Mucosa of stomach (tissue), 1 donor: ENCODE measurements at regions not wholly inside any gene's neighbourhood (a gene's known extent, or its start where the extent isn't known, plus 50 kb on each side); places are given as distances from the start of the nearest gene placed in this dataset.
A peak's percentile ranks its signal among the peaks of the same experiment; 100 is the strongest.

Experiments
- H3K27me3 ChIP-seq: one replicate; pipeline ENCODE4 v1.7.0; 2013; ENCODE audit warnings: mild to moderate bottlenecking, low read length; ENCODE audit not compliant: control insufficient read depth, insufficient read depth
- H3K36me3 ChIP-seq: one replicate; pipeline ENCODE4 v1.7.0; 2013; ENCODE audit warnings: low read length; ENCODE audit not compliant: control insufficient read depth, insufficient read depth
- H3K4me1 ChIP-seq: one replicate; pipeline ENCODE4 v1.7.0; 2013; ENCODE audit warnings: mild to moderate bottlenecking, low read length; ENCODE audit not compliant: control insufficient read depth, insufficient read depth
- H3K4me3 ChIP-seq: one replicate; pipeline ENCODE4 v1.7.0; 2013; ENCODE audit warnings: low read length
- H3K9ac ChIP-seq: one replicate; pipeline ENCODE4 v1.7.0; 2013; ENCODE audit warnings: mild to moderate bottlenecking, low read length, moderate library complexity
- H3K9me3 ChIP-seq: one replicate; pipeline ENCODE4 v1.7.0; 2013; ENCODE audit warnings: mild to moderate bottlenecking, low read length, moderate library complexity; ENCODE audit not compliant: control insufficient read depth
- donor health status: Pancreatic carcinoma.

GRCh38 chr16:79301051-79301450 is 299.5 kb downstream of the MAF start:
- H3K4me3 ChIP-seq = no peak overlapping the region
- no peaks in the 10 kb centered on the region for H3K9me3 ChIP-seq
- no peaks in the 10 kb centered on the region for H3K27me3 ChIP-seq
- peaks cover 44% of the 10 kb centered on the region for H3K4me1 ChIP-seq
- H3K36me3 ChIP-seq = no peaks in the 10 kb centered on the region
- no peak overlapping the region for H3K9ac ChIP-seq

DNA sequence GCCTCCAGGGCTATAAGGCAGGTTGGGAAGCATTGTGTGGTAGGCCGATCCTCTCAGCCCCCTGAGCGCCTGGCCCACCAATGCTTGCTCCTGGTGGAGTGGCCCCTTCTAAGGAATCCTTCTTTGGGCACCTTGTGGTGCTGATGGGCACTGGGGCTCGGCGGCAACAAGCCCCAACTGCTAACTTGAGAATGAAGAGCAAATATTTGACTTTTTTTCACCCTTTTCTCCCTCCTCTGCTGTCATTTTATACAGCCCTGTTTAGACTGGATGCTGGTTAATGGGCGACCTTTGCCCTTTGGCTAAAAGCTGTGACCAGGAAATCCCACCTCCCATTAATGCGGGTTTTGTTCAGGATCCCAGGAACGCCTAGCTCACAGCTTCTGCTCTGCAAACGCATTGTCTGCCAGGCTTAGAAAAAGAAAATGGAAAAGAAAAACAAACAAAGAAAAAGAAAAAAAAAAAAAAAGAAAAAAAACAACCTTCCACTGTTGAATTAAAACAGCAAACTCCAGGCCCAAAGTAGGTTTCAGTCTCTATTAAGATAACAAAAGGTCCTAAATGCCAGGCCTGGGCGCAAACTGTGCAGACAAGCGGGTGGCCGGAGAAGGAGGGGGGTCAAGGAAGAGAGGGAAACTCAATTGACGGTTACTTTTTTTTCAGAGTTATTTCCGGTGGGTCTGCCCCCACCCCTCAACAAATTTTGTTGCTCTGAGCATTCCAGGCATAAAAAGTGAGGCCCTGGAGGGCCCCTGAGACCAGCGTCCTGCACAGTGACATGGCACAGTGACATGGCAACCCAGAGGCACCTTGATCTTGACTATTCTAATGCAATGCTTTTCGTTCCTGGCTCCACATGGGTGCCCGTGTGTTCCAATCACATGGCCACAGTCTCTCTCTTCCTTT is 301.4 kb downstream of the MAF start:
- Histone ChIP-seq H3K27me3 (no peaks in the 10 kb centered on the region), H3K4me1 (peaks cover 59% of the 10 kb centered on the region), H3K9me3 (no peaks in the 10 kb centered on the region), H3K9ac (no peak overlapping the region), H3K36me3 (no peaks in the 10 kb centered on the region), H3K4me3 (no peak overlapping the region)

GRCh38 chr16:79298476-79298875 is 302.1 kb downstream of the MAF start:
- Histone ChIP-seq H3K9me3 (no peaks in the 10 kb centered on the region), H3K4me1 (peaks cover 63% of the 10 kb centered on the region), H3K4me3 (no peak overlapping the region), H3K27me3 (no peaks in the 10 kb centered on the region), H3K9ac (no peak overlapping the region), H3K36me3 (no peaks in the 10 kb centered on the region)

DNA sequence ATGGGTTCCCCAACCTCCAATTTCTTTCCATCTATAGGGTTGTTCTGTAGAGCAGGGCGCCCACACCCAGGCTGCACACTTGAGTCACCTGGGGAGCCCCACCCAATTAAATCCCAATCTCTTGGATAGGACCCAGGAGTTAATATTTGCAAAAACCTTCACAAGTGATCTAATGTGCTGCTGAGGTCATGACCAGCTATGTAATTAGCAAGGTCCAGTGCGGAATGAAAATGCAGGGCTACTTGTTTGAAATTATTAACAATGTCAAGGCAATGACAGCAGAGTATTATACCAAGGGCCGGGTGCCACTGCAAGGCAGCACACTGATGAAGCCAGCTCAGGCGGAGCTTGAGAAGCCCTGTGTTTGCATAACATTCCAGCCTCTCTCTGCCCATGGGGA is 302.7 kb downstream of the MAF start:
- Histone ChIP-seq H3K27me3 (no peaks in the 10 kb centered on the region), H3K36me3 (no peaks in the 10 kb centered on the region), H3K9me3 (no peaks in the 10 kb centered on the region), H3K9ac (no peak overlapping the region), H3K4me3 (no peak overlapping the region), H3K4me1 (peaks cover 59% of the 10 kb centered on the region)

- H3K4me1 ChIP-seq = peaks cover 59% of the 10 kb centered on the region
- no peak overlapping the region for H3K4me3 ChIP-seq
- H3K9me3 ChIP-seq = no peaks in the 10 kb centered on the region
- H3K36me3 ChIP-seq = no peaks in the 10 kb centered on the region
- peak overlapping the region; percentile 29 for H3K9ac ChIP-seq
- no peaks in the 10 kb centered on the region for H3K27me3 ChIP-seq
Observed at GRCh38 chr16:79297296-79297695, 303.2 kb downstream of the MAF start.

- peaks cover 59% of the 10 kb centered on the region for H3K4me1 ChIP-seq
- H3K27me3 ChIP-seq = no peaks in the 10 kb centered on the region
- H3K4me3 ChIP-seq = no peak overlapping the region
- no peaks in the 10 kb centered on the region for H3K9me3 ChIP-seq
- H3K9ac ChIP-seq = no peak overlapping the region
- H3K36me3 ChIP-seq = no peaks in the 10 kb centered on the region
Observed at GRCh38 chr16:79296491-79296890, 304.0 kb downstream of the MAF start.

- Histone ChIP-seq H3K36me3 (no peaks in the 10 kb centered on the region), H3K9ac (no peak overlapping the region), H3K4me1 (peaks cover 59% of the 10 kb centered on the region), H3K27me3 (no peaks in the 10 kb centered on the region), H3K4me3 (no peak overlapping the region), H3K9me3 (no peaks in the 10 kb centered on the region)
Observed at GRCh38 chr16:79295746-79296145, 304.8 kb downstream of the MAF start.

DNA sequence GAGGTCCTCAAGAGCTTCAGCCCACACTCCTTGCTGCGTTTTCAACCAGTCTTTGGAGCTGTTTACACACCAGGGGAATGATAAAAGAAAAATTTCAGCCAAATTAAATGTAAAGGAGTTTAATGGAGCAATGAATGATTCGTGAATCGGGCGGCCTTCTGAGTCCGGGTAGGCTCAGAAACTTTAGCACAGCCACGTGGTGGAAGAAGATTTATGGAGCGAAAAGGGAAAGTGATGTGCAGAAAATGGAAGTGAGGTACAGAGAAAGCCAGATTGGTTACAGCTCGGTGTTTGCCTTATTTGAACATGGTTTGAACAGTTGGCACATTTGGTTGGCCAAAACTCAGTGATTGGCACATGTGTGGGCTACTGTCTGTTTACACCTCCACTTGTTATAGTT is 305.4 kb downstream of the MAF start:
- Histone ChIP-seq H3K36me3 (no peaks in the 10 kb centered on the region), H3K9ac (no peak overlapping the region), H3K27me3 (no peaks in the 10 kb centered on the region), H3K4me3 (no peak overlapping the region), H3K4me1 (peaks cover 59% of the 10 kb centered on the region), H3K9me3 (no peaks in the 10 kb centered on the region)

GRCh38 chr16:79294568-79294967 is 306.0 kb downstream of the MAF start:
- no peaks in the 10 kb centered on the region for H3K36me3 ChIP-seq
- H3K4me1 ChIP-seq = peaks cover 55% of the 10 kb centered on the region
- no peak overlapping the region for H3K4me3 ChIP-seq
- no peaks in the 10 kb centered on the region for H3K9me3 ChIP-seq
- H3K9ac ChIP-seq = no peak overlapping the region
- H3K27me3 ChIP-seq = no peaks in the 10 kb centered on the region

- Histone ChIP-seq H3K9ac (no peak overlapping the region), H3K4me3 (no peak overlapping the region), H3K27me3 (no peaks in the 10 kb centered on the region), H3K36me3 (no peaks in the 10 kb centered on the region), H3K4me1 (peaks cover 49% of the 10 kb centered on the region), H3K9me3 (no peaks in the 10 kb centered on the region)
Observed at GRCh38 chr16:79293836-79294460, 306.6 kb downstream of the MAF start.

DNA sequence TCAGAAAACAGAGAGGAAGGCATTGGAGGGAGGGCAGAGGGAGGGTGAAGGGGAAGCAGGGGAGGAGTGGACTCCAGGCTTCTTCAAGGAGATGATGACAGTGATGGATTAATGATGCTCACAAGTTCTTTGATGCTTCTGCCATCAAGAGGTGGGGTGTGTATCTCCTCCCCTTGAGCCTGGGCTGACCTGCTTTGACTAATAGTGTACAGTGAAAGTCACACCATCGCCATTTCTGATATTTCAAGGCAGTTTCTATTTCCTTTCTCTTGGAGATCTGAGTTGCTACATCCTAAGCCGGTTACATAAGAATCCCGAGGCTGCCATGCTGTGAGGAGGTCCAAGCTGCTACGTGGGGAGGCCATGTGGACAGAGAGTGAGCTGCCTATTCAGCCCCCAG is 312.5 kb downstream of the MAF start:
- Histone ChIP-seq H3K27me3 (no peaks in the 10 kb centered on the region), H3K36me3 (no peaks in the 10 kb centered on the region), H3K9me3 (no peaks in the 10 kb centered on the region), H3K4me3 (no peak overlapping the region), H3K9ac (no peak overlapping the region), H3K4me1 (peaks cover 17% of the 10 kb centered on the region)

GRCh38 chr16:79287424-79287917 is 313.1 kb downstream of the MAF start:
- Histone ChIP-seq H3K36me3 (no peaks in the 10 kb centered on the region), H3K9me3 (no peaks in the 10 kb centered on the region), H3K9ac (peak overlapping the region; percentile 48), H3K4me1 (peaks cover 17% of the 10 kb centered on the region), H3K27me3 (no peaks in the 10 kb centered on the region), H3K4me3 (peak overlapping the region; percentile 12)
